ENCODE measurements at regions not wholly inside any gene's neighbourhood (a gene's known extent, or its start where the extent isn't known, plus 50 kb on each side); places are given as distances from the start of the nearest gene placed in this dataset.

- no peak for TF ChIP-seq ZNF571 (tag by site-specific recombination; IDR thresholded peaks at IDR 0.05)
- no peak for TF ChIP-seq ZNF2 (tag by site-specific recombination; IDR thresholded peaks at IDR 0.05)
- no peak for TF ChIP-seq ZNF521 (tag by site-specific recombination; IDR thresholded peaks at IDR 0.05)
- TF ChIP-seq ZBTB6 (tag by site-specific recombination; IDR thresholded peaks at IDR 0.05), result no peak
- no peak for TF ChIP-seq KLF16 (tag by site-specific recombination; IDR thresholded peaks at IDR 0.05)
- TF ChIP-seq INSM2 (tag by site-specific recombination; IDR thresholded peaks at IDR 0.05), result no peak
These were observed 53.2 kb upstream of the TMEM273 start (continued) for GRCh38 chr10:49241385-49241784.

GRCh38 chr10:49240946-49241345, 52.8 kb upstream of the TMEM273 start:
- CTCF ChIA-PET, result interaction anchor here (0.6 kb wide), 1 partner anchor 18 kb away, joined by 3 read pairs; no protein-coding TSS in a partner anchor
- H3K27ac ChIP-seq (ENCODE audit: extremely low read depth, low read depth, low read length), result no peak overlapping the region
- no peak for TF ChIP-seq ZSCAN4 (tag by site-specific recombination; IDR thresholded peaks at IDR 0.05)
- TF ChIP-seq ZNF398 (tag by site-specific recombination; IDR thresholded peaks at IDR 0.05), result no peak
- no peak for TF ChIP-seq ZNF239 (tag by site-specific recombination; IDR thresholded peaks at IDR 0.05)
- no peak for TF ChIP-seq ZNF488 (tag by site-specific recombination; IDR thresholded peaks at IDR 0.05)
- no peaks in the 10 kb centered on the region for H3K9me3 ChIP-seq (ENCODE audit: control insufficient read depth, insufficient read depth, low read depth, low read length)
- no peaks in the 10 kb centered on the region for H3K4me1 ChIP-seq (ENCODE audit: control insufficient read depth, insufficient read depth, low read length)
- H3K4me3 ChIP-seq (ENCODE audit: low read depth, low read length), result no peak overlapping the region
- no peaks in the 10 kb centered on the region for H3K36me3 ChIP-seq (ENCODE audit: control insufficient read depth in 2 of 2, insufficient read depth in 1 of 2, low read length in 2 of 2)
- POLR2A ChIA-PET, result no interaction called here
